NCI-H146 (cell line): ENCODE measurements at regions not wholly inside any gene's neighbourhood (a gene's known extent, or its start where the extent isn't known, plus 50 kb on each side); places are given as distances from the start of the nearest gene placed in this dataset.

Experiments
- DNase-seq: peaks from one replicate; lab custom pipeline; 2025; lab: John Stamatoyannopoulos, UW

GRCh38 chr6:111958534-111958933 is 85.3 kb upstream of the FYN start:
- no peak for DNase-seq

- no peak for DNase-seq
These were observed 86.5 kb upstream of the FYN start for GRCh38 chr6:111959766-111960165.

GRCh38 chr6:111967131-111967530 is 86.8 kb upstream of the CCN6 start:
- DNase-seq, result no peak

GRCh38 chr6:111970426-111970825 is 83.5 kb upstream of the CCN6 start:
- no peak for DNase-seq

GRCh38 chr6:111971181-111971841 is 82.6 kb upstream of the CCN6 start:
- no peak for DNase-seq

- no peak for DNase-seq
These were observed 81.9 kb upstream of the CCN6 start for GRCh38 chr6:111971866-111972532.

GRCh38 chr6:111972745-111973117 is 81.2 kb upstream of the CCN6 start:
- no peak for DNase-seq

- no peak for DNase-seq
These were observed 80.7 kb upstream of the CCN6 start for GRCh38 chr6:111973118-111973761.

- no peak for DNase-seq
These were observed 79.8 kb upstream of the CCN6 start for GRCh38 chr6:111973927-111974639.

- DNase-seq, result no peak
These were observed 78.4 kb upstream of the CCN6 start for GRCh38 chr6:111975466-111975865.

- no peak for DNase-seq
These were observed 77.8 kb upstream of the CCN6 start for GRCh38 chr6:111976139-111976538.

GRCh38 chr6:111978532-111979149 is 75.3 kb upstream of the CCN6 start:
- DNase-seq, result no peak

- no peak for DNase-seq
These were observed 74.3 kb upstream of the CCN6 start for GRCh38 chr6:111979633-111980032.

GRCh38 chr6:111980143-111980542 is 73.8 kb upstream of the CCN6 start:
- DNase-seq, result no peak

GRCh38 chr6:111980971-111981840 is 72.7 kb upstream of the CCN6 start:
- DNase-seq, result no peak

- DNase-seq, result peak; percentile 12
These were observed 71.2 kb upstream of the CCN6 start for GRCh38 chr6:111982681-111983080.

GRCh38 chr6:111983193-111983592 is 70.7 kb upstream of the CCN6 start:
- DNase-seq, result no peak

- DNase-seq, result no peak
These were observed 69.8 kb upstream of the CCN6 start for GRCh38 chr6:111984081-111984480.

GRCh38 chr6:111984516-111985201 is 69.2 kb upstream of the CCN6 start:
- no peak for DNase-seq

- no peak for DNase-seq
These were observed 68.6 kb upstream of the CCN6 start for GRCh38 chr6:111985202-111985731.

GRCh38 chr6:111986651-111987050 is 67.3 kb upstream of the CCN6 start:
- no peak for DNase-seq
